Liver (tissue), 8 donors: ENCODE measurements at regions not wholly inside any gene's neighbourhood (a gene's known extent, or its start where the extent isn't known, plus 50 kb on each side); places are given as distances from the start of the nearest gene placed in this dataset.
"Not testable (repeated sequence)": the region's sequence is repeated elsewhere in the genome, so short reads cannot be mapped to it uniquely, and the experiment has no call there.

Experiments used
- DNase-seq: peaks from one replicate; pipeline ENCODE4 v3.0.0-alpha.2; 2017; ENCODE audit warnings: low spot score
- H3K27ac ChIP-seq, 2 donors: one replicate each; pipeline ENCODE4 v1.7.0; 2013; ENCODE audit warnings: inconsistent platforms in 2 of 2, low read length in 2 of 2, control low read depth in 1 of 2, low read depth in 1 of 2, mild to moderate bottlenecking in 1 of 2
- H3K27me3 ChIP-seq, 4 donors: one replicate each; pipeline versions ENCODE4 v1.6.1 to v1.7.0; 2013; ENCODE audit warnings: low read length in 3 of 4, inconsistent platforms in 1 of 4, mild to moderate bottlenecking in 1 of 4, moderate library complexity in 1 of 4; ENCODE audit not compliant: control insufficient read depth in 4 of 4, insufficient read depth in 4 of 4
- H3K36me3 ChIP-seq, 4 donors: one replicate each; pipeline versions ENCODE4 v1.6.1 to v1.7.0; 2013; ENCODE audit warnings: low read length in 3 of 4, mild to moderate bottlenecking in 3 of 4, low read depth in 1 of 4, moderate library complexity in 1 of 4; ENCODE audit not compliant: control insufficient read depth in 4 of 4, insufficient read depth in 3 of 4
- H3K4me1 ChIP-seq, 4 donors: one replicate each; pipeline versions ENCODE4 v1.6.1 to v1.7.0; 2013; ENCODE audit warnings: low read length in 3 of 4, mild to moderate bottlenecking in 3 of 4, moderate library complexity in 1 of 4; ENCODE audit not compliant: control insufficient read depth in 4 of 4, insufficient read depth in 4 of 4
- H3K4me3 ChIP-seq, 3 donors: one replicate each; pipeline versions ENCODE4 v1.6.1 to v1.7.0; 2013; ENCODE audit warnings: low read length in 3 of 3, control low read depth in 1 of 3, low read depth in 1 of 3, mild to moderate bottlenecking in 1 of 3
- H3K9ac ChIP-seq, 2 donors: one replicate each; pipeline ENCODE4 v1.7.0; 2013; ENCODE audit warnings: low read length in 2 of 2, mild to moderate bottlenecking in 2 of 2, moderate library complexity in 2 of 2, control low read depth in 1 of 2, low read depth in 1 of 2
- H3K9me3 ChIP-seq, 4 donors: one replicate each; pipeline versions ENCODE4 v1.6.1 to v1.7.0; 2013; ENCODE audit warnings: low read length in 3 of 4; ENCODE audit not compliant: control insufficient read depth in 4 of 4
- ATF3 ChIP-seq: IDR thresholded peaks from 2 replicates; pipeline ENCODE4 v1.6.1; 2016; ENCODE audit warnings: antibody characterized with exemption
- CTCF ChIP-seq: fragments of 150-350 bp; IDR thresholded peaks from 2 replicates; pipeline ENCODE4 v1.5.1; 2017; ENCODE audit warnings: improper control_type of control experiment, low read depth, low read length; ENCODE audit not compliant: missing input control
- EGR1 ChIP-seq, 2 donors: IDR thresholded peaks; 2 replicates each; pipeline ENCODE4 v1.6.1; 2016 to 2018; ENCODE audit warnings: antibody characterized with exemption in 2 of 2, low read depth in 2 of 2
- FOXA1 ChIP-seq: IDR thresholded peaks from 2 replicates; pipeline ENCODE4 v1.6.1; 2016; ENCODE audit warnings: antibody characterized with exemption
- GABPA ChIP-seq, 2 donors: IDR thresholded peaks in 1 of 2; conservative IDR thresholded peaks in 1 of 2; 2 replicates each; pipeline ENCODE4 v1.6.1; 2016; ENCODE audit warnings: antibody characterized with exemption in 2 of 2, mild to moderate bottlenecking in 1 of 2, moderate library complexity in 1 of 2
- HNF4A ChIP-seq, 2 donors: conservative IDR thresholded peaks; 2 replicates each; pipeline ENCODE4 v1.6.1; 2016; ENCODE audit warnings: antibody characterized with exemption in 2 of 2, mild to moderate bottlenecking in 2 of 2
- HNF4G ChIP-seq: IDR thresholded peaks from 2 replicates; pipeline ENCODE4 v1.6.1; 2016; ENCODE audit warnings: antibody characterized with exemption
- JUND ChIP-seq, 2 donors: IDR thresholded peaks; 2 replicates each; pipeline ENCODE4 v1.6.1; 2016; ENCODE audit warnings: antibody characterized with exemption in 2 of 2
- MAX ChIP-seq: IDR thresholded peaks from 2 replicates; pipeline ENCODE4 v1.6.1; 2016; ENCODE audit warnings: antibody characterized with exemption
- NR2F2 ChIP-seq: IDR thresholded peaks from 2 replicates; pipeline ENCODE4 v1.6.1; 2016; ENCODE audit warnings: antibody characterized with exemption
- RAD21 ChIP-seq, 2 donors: IDR thresholded peaks; 2 replicates each; pipeline ENCODE4 v1.6.1; 2016; ENCODE audit warnings: antibody characterized with exemption in 2 of 2, mild to moderate bottlenecking in 2 of 2
- REST ChIP-seq: IDR thresholded peaks from 2 replicates; pipeline ENCODE4 v1.6.1; 2016; ENCODE audit warnings: antibody characterized with exemption, mild to moderate bottlenecking
- RXRA ChIP-seq, 2 donors: IDR thresholded peaks; 2 replicates each; pipeline ENCODE4 v1.6.1; 2017 to 2018; ENCODE audit warnings: antibody characterized with exemption in 2 of 2, mild to moderate bottlenecking in 1 of 2
- SP1 ChIP-seq: IDR thresholded peaks from 2 replicates; pipeline ENCODE4 v1.6.1; 2018; ENCODE audit warnings: antibody characterized with exemption, mild to moderate bottlenecking
- YY1 ChIP-seq: IDR thresholded peaks from 2 replicates; pipeline ENCODE4 v1.6.1; 2016; ENCODE audit warnings: antibody characterized with exemption, mild to moderate bottlenecking
- ZBTB33 ChIP-seq: IDR thresholded peaks from 2 replicates; pipeline ENCODE4 v1.6.1; 2016; ENCODE audit warnings: antibody characterized with exemption
- WGBS: extraction: QIAGEN DNeasy Blood & Tissue Kit; methylation state at CpG from one replicate; pipeline ENCODE4 v1.1.7; 2013; 5-methylcytosine and 5-hydroxymethylcytosine counted together
- donor health status: healthy.
- donor health status: healthy.
- donor health status: healthy.
- donor health status: healthy.
- donor health status: healthy.

GRCh38 chr7:121714559-121715303, 158.2 kb upstream of the PTPRZ1 start:
- DNase-seq = no peak

GRCh38 chr7:121712961-121713360, 160.0 kb upstream of the PTPRZ1 start:
- not testable (repeated sequence) for H3K4me3 ChIP-seq, H3K36me3 ChIP-seq, H3K27ac ChIP-seq, H3K9ac ChIP-seq, H3K27me3 ChIP-seq, H3K4me1 ChIP-seq, DNase-seq, H3K9me3 ChIP-seq
- whole genome bisulfite sequencing = 70% methylated on average over 5 of the region's 5 CpGs

More at GRCh38 chr7:121714559-121715303, 158.2 kb upstream of the PTPRZ1 start:
- no peaks in the 10 kb centered on the region for H3K9me3 ChIP-seq
- peaks cover 0 to 8% (median 3%) of the 10 kb centered on the region in 4 donors for H3K4me1 ChIP-seq
- TF ChIP-seq MAX = peak; percentile 33
- peak; percentile 90 for TF ChIP-seq SP1
- TF ChIP-seq GABPA (IDR thresholded peaks at IDR 0.05 in 1 of 2, conservative IDR thresholded peaks at IDR 0.05 in 1 of 2) = no peak
- peak; percentile 96 to 97 for TF ChIP-seq HNF4A (conservative IDR thresholded peaks at IDR 0.05)
- no peak for TF ChIP-seq CTCF
- TF ChIP-seq ZBTB33 = peak; percentile 51
- TF ChIP-seq RAD21 (IDR thresholded peaks at IDR 0.05) = peak; percentile 28 to 32
- TF ChIP-seq JUND (IDR thresholded peaks at IDR 0.05) = peak; percentile 16 to 81
- peak; percentile 88 for TF ChIP-seq YY1
- no peak for TF ChIP-seq FOXA1
- no peak for TF ChIP-seq ATF3
- TF ChIP-seq HNF4G = peak; percentile 92
- no peak for TF ChIP-seq REST
- TF ChIP-seq NR2F2 = no peak
- peak; percentile 45 to 47 for TF ChIP-seq RXRA (IDR thresholded peaks at IDR 0.05)
- TF ChIP-seq EGR1 (IDR thresholded peaks at IDR 0.05; ENCODE audit: low read depth in 2 of 2) = no peak
- no peaks in the 10 kb centered on the region for H3K36me3 ChIP-seq
- H3K27ac ChIP-seq = no peak overlapping the region
- H3K9ac ChIP-seq = no peak overlapping the region
- WGBS = 28% methylated on average over 3 of the region's 3 CpGs
- no peak overlapping the region for H3K4me3 ChIP-seq
- no peaks in the 10 kb centered on the region for H3K27me3 ChIP-seq
